ENCODE measurements at regions not wholly inside any gene's neighbourhood (a gene's known extent, or its start where the extent isn't known, plus 50 kb on each side); places are given as distances from the start of the nearest gene placed in this dataset.

DNA sequence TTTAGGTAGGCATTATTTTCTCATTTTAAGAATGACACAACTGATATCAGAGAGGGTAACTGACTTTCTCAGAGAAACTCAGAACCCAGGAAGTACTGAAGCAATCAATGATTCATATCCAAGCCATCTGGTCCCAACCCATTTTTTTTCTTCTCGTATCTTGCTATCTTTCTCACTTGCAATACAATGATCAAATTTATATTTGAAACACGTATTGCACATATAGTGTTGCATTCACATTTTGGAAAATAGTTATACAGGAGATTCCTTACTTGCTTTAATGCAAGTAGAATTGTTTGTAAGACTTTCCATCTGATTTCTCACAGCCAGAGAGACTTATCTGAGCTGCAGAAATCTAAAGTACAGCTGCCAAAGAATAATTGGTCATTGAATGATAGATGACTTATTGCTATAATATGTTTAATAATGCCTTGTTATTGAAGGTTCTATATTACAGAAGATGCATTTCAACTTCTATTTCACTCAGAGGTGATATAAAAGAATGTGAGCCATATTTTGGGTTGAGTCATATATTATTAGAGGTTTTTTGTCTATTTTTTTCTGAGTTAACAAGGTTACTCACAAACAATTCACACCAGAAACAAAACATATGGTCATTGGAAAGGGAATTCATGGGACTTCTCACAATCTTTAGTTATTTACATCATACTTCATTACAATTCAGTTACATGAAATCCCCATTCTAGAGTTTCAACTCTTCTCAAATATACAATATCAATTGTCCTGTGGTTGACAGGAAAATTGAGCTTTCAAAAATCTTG lies 337.5 kb upstream of the CITED2 start:
- Histone ChIP-seq H3K27ac (no peak overlapping the region), H3K9me3 (replicated peaks in 1 of 3) (no peaks in the 10 kb centered on the region), H3K4me3 (no peak overlapping the region), H3K27me3 (no peaks in the 10 kb centered on the region), H3K36me3 (replicated peaks in 1 of 2) (no peaks in the 10 kb centered on the region), H3K4me1 (replicated peaks in 1 of 2) (peaks cover 24 to 27% of the 10 kb centered on the region in 2 donors)
- no peak for DNase-seq
- WGBS, 4 donors: 57 to 73% (median 64%) methylated on average over 2 of the region's 2 CpGs
- TF ChIP-seq, protein P1, sequence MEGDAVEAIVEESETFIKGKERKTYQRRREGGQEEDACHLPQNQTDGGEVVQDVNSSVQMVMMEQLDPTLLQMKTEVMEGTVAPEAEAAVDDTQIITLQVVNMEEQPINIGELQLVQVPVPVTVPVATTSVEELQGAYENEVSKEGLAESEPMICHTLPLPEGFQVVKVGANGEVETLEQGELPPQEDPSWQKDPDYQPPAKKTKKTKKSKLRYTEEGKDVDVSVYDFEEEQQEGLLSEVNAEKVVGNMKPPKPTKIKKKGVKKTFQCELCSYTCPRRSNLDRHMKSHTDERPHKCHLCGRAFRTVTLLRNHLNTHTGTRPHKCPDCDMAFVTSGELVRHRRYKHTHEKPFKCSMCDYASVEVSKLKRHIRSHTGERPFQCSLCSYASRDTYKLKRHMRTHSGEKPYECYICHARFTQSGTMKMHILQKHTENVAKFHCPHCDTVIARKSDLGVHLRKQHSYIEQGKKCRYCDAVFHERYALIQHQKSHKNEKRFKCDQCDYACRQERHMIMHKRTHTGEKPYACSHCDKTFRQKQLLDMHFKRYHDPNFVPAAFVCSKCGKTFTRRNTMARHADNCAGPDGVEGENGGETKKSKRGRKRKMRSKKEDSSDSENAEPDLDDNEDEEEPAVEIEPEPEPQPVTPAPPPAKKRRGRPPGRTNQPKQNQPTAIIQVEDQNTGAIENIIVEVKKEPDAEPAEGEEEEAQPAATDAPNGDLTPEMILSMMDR (IDR thresholded peaks at IDR 0.05): no peak
- no peak for TF ChIP-seq POLR2A (IDR thresholded peaks at IDR 0.05)
- intact Hi-C loops (cut with DNase I): no loop called here

DNA sequence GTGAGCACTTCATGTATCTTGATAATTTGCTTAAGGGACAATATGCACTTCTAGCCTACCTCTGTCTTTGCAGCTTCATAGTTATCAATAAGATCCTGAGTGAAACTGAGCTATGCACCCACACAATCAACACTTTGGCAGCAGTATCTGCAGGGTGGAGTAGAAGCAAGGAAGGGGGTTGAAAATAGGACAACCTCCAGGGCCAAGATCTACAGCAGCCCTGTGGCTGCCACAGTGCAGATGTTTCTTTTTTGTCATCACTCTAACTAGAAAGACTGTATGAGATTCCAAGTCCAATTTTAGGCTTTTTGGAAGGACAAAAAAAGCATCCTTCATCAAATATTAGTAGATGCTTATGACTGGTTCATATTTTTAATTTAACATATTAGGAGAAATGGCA lies 336.1 kb upstream of the CITED2 start:
- no peak for DNase-seq
- intact Hi-C loops (cut with DNase I): no loop called here

DNA sequence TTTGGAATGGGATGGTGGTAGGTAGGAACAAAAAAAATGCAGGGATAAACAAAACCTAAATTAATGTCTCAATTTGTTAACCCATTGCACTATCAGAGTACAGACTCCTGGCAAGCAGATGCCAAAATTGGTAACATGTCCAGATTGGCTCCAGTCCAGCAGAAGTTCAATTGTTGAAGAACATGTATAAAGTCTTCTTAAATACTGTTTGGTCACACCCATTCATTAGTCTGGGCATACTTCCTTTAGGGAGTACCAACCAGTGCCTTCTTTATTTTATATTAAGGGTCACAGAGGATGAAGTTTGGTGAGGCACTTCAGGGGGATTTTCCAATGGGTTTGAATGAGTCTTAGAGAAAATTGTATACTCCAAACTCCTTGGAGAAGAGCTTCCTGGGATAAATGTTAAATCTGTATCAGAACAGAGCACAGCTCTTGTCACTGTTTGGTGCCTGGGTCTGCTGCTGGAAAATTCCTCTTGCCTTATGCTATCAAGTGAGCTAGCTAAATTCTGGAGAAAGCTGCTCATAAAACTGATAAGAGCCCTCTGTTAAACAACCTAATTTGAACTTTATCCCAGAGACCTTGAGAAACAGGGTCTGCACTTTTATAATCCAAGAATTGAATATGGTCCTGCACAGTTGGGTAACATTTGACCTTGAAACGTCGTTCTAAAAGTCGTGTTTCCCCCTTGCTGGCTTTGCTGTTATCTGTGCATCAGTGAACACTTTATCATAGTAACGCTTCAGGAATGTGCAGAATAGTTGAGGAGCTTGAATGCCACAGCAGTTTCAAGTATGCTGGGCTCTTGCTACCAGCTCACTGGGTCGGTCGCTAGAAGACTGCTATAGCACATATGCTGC lies 334.1 kb upstream of the CITED2 start:
- no peak overlapping the region for H3K4me3 ChIP-seq
- TF ChIP-seq POLR2A (IDR thresholded peaks at IDR 0.05): peak in 1 of 2 donors; percentile 42
- TF ChIP-seq, protein P1 (IDR thresholded peaks at IDR 0.05): no peak
- H3K4me1 ChIP-seq (replicated peaks in 1 of 2): peaks cover 25 to 27% of the 10 kb centered on the region in 2 donors
- no peaks in the 10 kb centered on the region for H3K36me3 ChIP-seq (replicated peaks in 1 of 2)
- H3K27me3 ChIP-seq: no peaks in the 10 kb centered on the region
- peak overlapping the region; percentile 70 to 88 (median 75) for H3K27ac ChIP-seq
- WGBS, 4 donors: 17 to 41% (median 22%) methylated on average over 6 of the region's 6 CpGs
- DNase-seq: peak in 6 of 7 donors; percentile 60 to 83 (median 70)
- intact Hi-C loops (cut with DNase I): no loop called here
- H3K9me3 ChIP-seq (replicated peaks in 1 of 3): no peaks in the 10 kb centered on the region

More for the DNA sequence above, 336.1 kb upstream of the CITED2 start:
- H3K27ac ChIP-seq: no peak overlapping the region
- H3K27me3 ChIP-seq: no peaks in the 10 kb centered on the region
- H3K36me3 ChIP-seq (replicated peaks in 1 of 2): no peaks in the 10 kb centered on the region
- H3K4me3 ChIP-seq: no peak overlapping the region
- H3K4me1 ChIP-seq (replicated peaks in 1 of 2): peaks cover 25 to 27% of the 10 kb centered on the region in 2 donors
- TF ChIP-seq, protein P1 (IDR thresholded peaks at IDR 0.05): no peak
- no peak for TF ChIP-seq POLR2A (IDR thresholded peaks at IDR 0.05)
- no peaks in the 10 kb centered on the region for H3K9me3 ChIP-seq (replicated peaks in 1 of 3)

DNA sequence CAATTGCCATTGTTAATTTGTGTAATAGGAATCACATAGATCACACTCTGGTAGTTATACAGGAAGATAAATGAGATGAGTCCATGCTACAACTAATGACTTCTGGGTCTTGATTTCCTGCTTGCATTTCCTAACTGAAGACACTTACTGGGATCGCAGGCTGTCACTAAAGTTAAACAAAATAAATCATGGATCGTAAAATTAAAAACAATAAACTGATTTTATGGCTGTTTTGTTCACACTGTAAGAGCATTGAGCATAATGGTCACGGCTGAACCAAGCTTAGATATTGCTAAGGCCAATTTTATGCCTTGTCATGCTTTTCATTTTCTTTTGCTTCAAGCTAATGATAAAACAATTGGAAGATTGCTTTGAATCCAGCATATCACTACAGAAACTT lies 332.5 kb upstream of the CITED2 start:
- Histone ChIP-seq H3K4me1 (replicated peaks in 1 of 2) (peaks cover 25 to 27% of the 10 kb centered on the region in 2 donors), H3K4me3 (no peak overlapping the region), H3K27ac (no peak overlapping the region), H3K36me3 (replicated peaks in 1 of 2) (no peaks in the 10 kb centered on the region), H3K27me3 (no peaks in the 10 kb centered on the region), H3K9me3 (replicated peaks in 1 of 3) (no peaks in the 10 kb centered on the region)
- DNase-seq: no peak
- TF ChIP-seq, protein P1 (IDR thresholded peaks at IDR 0.05): no peak
- no peak for TF ChIP-seq POLR2A (IDR thresholded peaks at IDR 0.05)
- WGBS, 4 donors: 75 to 84% (median 79%) methylated on average over 3 of the region's 3 CpGs
- intact Hi-C loops (cut with DNase I): no loop called here
